ENCODE measurements at regions not wholly inside any gene's neighbourhood (a gene's known extent, or its start where the extent isn't known, plus 50 kb on each side); places are given as distances from the start of the nearest gene placed in this dataset.

GRCh38 chr3:154061001-154061370, 60.2 kb upstream of the ARHGEF26 start:
- no peak for TF ChIP-seq POLR2A (IDR thresholded peaks at IDR 0.05; ENCODE audit: borderline replicate concordance, extremely low read depth, insufficient read depth, insufficient read length)
- no peak for TF ChIP-seq ATF3 (IDR thresholded peaks at IDR 0.05)
- no peak for TF ChIP-seq SIN3A (IDR thresholded peaks at IDR 0.05; ENCODE audit: low read depth)
- TF ChIP-seq YY1 (IDR thresholded peaks at IDR 0.05; ENCODE audit: extremely low read depth, insufficient replicate concordance, low read depth, low read length), result no peak
- TF ChIP-seq CTCF (IDR thresholded peaks at IDR 0.05 in 2 of 3, conservative IDR thresholded peaks at IDR 0.05 in 1 of 3; ENCODE audit: borderline replicate concordance in 1 of 3, insufficient read depth in 1 of 3, low read depth in 2 of 3, low read length in 2 of 3), result no peak
- no peak for TF ChIP-seq TCF7L2 (IDR thresholded peaks at IDR 0.05; ENCODE audit: borderline replicate concordance, extremely low read depth, insufficient read depth, insufficient read length)
- no peak for TF ChIP-seq MAX (IDR thresholded peaks at IDR 0.05)
- no peak for TF ChIP-seq EZH2 (IDR thresholded peaks at IDR 0.05)
- no peak for TF ChIP-seq ELF1 (IDR thresholded peaks at IDR 0.05; ENCODE audit: borderline replicate concordance, low read depth)
- TF ChIP-seq POLR2AphosphoS5 (IDR thresholded peaks at IDR 0.05; ENCODE audit: low read depth, low read length), result no peak

All from HCT116 (cell line).